Medulla oblongata (tissue), 1 donor: ENCODE measurements at regions not wholly inside any gene's neighbourhood (a gene's known extent, or its start where the extent isn't known, plus 50 kb on each side); places are given as distances from the start of the nearest gene placed in this dataset.
"Not testable (repeated sequence)": the region's sequence is repeated elsewhere in the genome, so short reads cannot be mapped to it uniquely, and the experiment has no call there.

ENCODE experiments used
- DNase-seq: peaks from one replicate; pipeline ENCODE4 v3.0.0-alpha.2; 2015; ENCODE audit errors: extremely low spot score

DNA sequence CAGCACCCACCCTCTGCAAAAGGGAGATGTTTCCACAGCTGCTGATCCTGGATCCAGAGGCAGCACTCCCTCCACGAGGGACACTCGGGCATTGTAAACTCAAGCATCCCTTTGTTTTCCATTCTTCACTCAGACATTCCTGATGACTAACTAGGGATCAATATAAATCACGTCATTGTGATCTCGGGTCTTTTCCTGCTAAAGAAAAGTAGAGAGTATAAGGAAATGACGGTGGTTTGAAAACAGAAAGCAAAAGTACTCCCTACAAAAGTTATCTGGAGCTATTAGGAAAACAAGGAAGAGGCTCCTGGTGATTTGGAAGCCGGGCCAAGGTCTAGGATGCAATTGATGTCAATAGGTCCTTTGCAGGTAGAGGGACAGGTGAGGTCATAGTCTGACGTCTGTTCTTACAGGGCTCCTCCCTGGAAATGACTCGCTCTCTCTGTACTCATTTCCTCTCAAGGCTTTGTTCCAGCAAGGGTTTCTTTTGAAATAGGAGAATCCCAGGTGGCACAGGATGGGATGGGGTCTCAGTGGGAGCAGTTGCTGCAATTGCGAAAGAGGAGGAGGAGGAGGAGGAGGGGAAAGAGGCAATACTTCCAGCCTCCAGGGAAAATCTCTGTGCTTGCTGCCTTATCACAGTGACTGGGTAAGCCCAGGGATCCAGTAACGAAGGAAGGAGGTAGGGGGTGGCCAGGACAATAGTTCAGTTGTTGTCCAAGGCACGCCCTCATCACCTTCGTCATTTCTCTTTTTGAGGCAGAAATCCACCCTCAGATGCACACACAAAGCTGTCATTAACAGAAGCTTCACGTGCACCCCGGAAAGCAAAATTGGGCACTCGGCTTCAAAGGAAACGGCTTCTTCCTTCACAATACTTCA, 222.8 kb downstream of the LY86 start:
- DNase-seq: peak; percentile 26

DNA sequence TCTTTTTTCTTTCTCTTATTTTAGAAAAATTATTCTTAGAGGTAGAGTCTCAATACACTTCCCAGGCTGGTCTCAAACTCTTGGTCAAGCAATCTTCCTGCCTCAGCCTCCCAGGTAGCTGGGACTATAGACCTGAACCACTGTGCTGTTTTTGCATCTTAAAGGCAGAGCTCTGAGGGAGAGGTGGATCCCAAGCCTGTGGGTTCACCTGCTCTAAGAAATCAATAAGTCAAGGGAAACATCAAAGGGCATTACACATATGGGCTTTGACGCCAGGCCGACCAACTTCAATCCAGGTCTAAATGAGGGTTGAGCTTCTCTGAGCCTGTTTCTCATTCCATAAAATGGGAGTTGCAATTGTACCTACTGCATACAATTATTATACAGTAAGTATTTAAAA, 223.9 kb downstream of the LY86 start:
- no peak for DNase-seq

DNA sequence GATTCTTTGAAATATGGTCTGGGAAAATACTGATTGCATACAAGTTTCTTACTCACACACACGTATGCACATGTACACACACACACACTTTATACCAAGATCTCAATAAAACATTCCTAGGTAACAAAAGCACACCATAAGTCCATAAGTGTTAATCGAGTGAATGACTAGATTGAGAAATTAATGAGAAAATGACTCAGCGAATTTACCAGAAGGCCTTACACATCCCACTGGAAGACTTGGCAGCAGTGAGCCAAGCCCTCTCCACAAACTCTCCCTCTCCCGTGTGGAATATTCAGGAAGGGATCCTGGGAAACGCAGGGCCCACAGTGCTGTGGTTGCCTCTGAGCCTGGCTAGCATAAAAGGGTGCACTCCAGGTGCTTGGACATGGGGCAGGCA, 227.2 kb downstream of the LY86 start:
- no peak for DNase-seq

DNA sequence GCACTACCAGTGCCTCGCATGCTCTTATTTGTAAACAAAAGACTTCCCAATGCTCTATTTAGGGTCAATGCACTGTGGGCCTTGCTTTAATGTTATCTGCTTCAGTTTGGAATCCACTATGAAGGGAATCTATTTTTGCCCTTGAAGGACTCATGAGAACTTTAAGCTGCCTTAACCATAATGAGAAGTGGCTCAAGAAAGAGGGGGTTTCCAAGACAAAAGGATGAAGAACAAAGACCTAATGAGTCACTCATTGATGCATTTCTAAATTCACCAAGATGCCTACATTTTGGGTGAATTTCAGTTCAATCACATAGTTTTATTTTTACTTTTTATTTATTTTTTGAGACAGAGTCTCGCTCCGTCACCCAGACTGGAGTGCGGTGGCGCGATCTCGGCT, 228.2 kb downstream of the LY86 start:
- no peak for DNase-seq

DNA sequence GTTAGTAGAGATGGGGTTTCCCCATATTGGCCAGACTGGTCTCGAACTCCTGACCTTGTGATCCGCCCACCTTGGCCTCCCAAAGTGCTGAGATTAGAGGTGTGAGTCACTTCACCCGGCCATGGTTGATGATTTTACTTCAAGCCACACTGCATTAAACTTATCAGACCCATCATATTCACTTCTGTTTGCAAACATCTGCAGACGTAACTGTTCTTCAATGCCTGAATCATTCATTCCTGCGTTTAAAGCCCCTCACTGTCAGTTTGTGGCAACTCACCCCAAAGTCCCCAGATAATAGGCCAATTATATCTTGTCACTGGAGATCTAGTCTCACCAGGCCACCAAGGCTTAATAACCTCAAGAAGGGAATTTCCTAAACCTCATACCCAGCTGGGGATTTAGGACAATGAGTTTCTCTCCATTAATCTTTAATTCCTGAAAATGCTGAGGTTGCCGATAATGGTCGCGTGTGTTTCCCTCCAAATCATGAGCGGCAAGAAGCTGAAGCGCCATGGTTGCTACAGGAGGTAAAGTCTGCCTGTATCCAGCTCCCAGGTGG, 229.6 kb downstream of the LY86 start:
- DNase-seq: no peak

DNA sequence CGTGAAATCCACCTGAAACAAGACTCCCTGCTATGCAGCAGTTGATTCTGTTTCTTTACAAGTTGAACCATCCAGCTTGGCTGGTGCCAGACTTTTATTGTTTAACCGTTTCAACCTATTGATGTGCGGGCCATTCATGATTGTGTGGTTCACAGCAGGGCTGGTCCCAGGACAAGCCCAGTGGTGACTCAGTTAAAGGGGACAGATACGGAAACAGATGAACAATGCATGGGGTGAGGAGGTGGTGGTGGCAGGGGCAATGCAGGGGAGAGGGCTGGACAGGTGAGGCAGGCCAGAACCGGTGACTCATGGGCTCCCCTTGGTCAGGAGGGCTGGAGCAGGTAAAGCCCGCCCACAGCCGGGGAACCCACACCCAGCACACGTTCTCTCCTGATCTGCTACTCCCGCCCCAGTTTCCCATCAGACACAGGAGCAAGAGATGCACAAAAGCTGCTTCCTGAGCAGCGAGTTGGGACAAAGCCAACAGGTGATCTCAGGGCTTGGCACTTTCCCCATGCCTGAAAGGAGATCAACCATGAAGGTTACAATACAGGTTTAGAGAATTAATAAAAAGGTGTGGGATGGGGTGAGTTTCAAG, 232.2 kb downstream of the LY86 start:
- DNase-seq: no peak

DNA sequence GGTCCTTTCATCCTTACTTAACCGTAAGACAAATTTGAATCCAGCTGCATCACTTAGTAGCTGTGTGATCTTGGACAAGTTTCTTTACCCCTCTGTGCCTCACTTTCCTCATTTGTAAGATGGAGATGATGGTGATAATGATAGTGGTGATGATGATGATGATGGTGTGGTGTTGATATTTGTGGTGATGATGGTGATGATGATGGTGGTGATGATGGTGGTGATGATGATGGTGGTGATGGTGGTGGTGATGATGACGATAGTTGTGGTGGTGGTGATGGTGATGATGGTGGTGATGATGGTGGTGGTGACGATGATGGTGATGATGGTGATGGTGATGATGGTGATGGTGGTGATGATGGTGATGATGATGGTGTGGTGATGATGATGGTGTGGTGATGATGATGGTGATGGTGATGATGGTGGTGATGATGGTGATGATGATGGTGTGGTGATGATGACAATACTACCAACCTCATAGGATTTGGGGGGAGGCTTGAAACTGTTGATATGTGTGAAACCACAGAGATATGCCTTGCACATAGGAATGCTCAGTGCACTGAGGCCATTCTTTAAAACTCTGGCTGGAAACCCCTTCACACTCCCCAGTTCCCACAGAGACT, 233.2 kb downstream of the LY86 start:
- no peak for DNase-seq

DNA sequence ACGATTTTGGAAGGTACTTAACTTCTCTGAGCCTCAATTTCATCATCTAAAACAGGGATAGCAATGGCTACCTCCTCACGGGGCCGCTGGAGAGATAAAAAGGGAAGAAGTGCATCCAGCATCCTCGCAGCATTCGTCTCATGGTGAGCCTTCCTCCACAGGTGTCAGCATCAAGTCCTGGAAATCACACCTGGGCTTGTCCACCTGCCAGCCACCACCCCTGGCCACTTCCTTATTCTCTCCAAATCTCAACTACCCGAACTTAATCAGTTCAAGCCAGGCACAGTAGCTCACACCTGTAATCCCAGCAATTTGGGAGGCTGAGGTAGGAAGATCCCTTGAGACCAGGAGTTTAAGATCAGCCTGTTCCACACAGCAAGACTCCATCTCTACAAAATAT, 234.5 kb downstream of the LY86 start:
- DNase-seq: no peak

DNA sequence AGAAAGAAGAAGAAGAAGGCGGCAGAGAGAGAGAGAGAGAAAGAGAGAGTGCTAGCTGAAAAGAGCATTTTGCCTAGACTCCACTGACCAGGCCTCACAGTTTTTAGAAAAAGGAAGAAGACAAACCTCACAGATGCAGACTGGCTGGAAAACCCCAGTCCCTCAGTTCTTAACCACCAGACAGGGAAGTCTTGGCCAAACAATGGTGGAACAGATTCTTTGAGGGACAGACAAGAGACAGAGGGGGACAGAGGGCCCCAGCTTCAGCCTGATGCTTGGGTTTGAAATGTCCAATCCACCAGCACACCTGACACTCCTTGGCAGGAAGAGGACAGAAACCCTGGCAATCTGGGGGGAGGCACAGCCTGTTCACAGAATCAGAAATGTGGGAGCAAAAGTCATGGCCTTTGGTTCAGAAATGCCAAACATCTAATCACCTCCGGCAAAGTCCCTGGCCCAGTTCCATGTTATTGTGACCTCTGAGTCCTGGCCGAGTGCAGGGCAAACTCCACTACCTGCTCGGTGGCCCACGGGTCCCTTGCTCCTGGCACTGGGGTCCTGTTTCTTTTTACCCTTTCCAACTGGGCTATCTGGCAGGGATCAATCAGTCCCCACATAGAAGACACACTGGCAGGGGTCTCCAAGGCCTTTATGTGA, 235.2 kb downstream of the LY86 start:
- DNase-seq: peak; percentile 63

DNA sequence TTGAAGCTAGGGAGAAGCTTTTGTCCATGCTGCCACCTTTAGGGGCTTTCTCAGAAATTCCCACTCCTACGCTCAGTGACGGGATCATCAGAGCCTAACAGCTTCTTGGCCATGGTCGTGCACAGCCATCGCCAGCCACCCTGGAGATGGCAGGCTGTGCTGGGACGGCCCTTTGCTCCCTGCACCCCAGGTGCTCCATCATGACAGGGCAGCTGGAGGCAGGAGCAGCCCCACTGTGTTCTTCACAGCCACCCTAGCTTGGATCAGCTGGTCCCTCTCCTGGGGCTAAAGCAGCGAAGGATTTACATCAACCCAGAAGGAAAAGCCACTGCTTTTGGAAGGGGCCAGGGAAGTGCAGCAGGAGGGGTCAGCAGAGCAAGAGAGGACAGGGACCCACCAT, 235.9 kb downstream of the LY86 start:
- DNase-seq: no peak

DNA sequence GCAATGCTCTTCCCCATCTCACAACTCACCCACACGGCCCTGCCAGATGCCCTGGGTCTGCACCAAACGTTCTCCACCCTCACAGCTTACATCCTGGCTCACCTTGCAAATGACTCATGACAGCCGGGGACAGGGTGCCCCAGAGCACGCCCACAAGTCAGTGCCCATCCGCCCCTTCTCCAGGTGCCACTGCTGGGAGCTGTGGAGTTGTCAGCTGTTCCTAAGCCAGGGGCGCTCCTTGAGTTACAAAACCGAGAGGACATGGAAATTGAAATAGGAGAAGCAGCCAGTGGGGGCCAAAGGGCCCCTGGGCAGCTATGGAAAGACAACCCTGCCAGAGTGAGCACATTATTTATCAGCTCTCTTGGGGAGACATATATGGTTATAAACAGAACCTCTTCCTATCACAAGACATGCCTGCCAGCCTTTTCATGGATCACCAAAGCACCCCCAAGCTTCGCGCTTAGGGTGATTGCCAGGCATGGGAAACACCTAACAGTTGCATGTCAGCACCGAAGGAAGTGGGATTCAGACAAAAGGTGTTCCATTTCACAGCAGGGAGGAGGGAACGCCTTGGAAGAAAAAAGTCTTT, 236.8 kb downstream of the LY86 start:
- DNase-seq: no peak

DNA sequence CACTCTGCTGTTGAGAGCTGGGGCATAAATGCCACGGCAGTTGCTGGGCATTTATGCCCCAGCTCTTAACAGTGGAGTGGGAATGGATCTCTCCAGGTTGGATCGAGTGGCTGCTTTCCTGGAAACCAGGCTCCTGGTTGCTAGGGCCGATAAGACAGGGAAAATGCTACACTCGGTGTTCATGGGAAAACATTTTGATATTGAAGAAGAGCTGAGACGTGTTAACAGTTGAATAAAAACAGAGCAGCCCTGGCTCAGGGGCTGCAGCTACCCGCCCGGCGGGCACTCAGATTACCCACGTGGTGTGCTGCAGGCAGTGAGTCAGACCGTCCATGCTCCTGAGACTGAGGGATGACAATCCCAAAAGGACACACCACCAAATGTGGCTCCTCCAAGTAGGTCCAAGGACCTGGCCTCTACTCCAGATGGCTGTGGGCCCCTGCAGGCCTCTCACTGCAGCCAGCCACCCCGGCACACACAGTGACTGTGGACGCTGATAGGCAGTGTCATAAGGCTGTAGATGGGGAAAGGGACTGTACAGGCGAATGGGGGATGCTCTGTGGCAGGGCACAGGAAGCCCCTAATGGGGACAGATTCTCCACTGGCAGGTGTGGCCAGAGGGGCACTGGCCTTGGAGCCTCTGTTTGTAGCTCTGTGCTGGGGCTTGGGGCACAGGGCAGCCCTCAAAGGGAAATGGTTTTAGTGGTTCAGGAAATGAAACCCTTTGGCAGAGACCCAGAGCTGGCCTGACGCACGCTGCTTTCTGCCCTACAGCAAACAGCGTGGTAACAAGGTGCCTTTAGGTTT, 237.8 kb downstream of the LY86 start:
- peak; percentile 72 for DNase-seq

DNA sequence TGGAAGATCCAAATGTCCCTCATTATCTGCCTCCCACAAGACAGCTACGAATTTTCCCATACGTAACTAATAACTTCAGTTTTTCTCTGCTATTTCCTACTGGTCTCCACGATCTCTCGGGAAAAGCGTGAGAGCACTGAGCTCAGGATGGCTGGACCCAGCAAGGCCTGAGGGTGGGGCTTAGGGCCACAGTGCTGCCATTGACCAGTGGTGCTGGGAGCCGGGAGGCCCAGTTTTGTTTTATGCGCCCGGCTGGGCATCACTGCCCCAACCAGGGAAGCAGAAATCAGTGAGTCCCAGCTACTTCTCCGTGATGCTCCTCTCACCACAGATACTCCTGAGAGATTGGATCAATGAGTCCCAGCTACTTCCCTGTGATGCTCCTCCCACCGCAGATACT, 238.4 kb downstream of the LY86 start:
- no peak for DNase-seq

DNA sequence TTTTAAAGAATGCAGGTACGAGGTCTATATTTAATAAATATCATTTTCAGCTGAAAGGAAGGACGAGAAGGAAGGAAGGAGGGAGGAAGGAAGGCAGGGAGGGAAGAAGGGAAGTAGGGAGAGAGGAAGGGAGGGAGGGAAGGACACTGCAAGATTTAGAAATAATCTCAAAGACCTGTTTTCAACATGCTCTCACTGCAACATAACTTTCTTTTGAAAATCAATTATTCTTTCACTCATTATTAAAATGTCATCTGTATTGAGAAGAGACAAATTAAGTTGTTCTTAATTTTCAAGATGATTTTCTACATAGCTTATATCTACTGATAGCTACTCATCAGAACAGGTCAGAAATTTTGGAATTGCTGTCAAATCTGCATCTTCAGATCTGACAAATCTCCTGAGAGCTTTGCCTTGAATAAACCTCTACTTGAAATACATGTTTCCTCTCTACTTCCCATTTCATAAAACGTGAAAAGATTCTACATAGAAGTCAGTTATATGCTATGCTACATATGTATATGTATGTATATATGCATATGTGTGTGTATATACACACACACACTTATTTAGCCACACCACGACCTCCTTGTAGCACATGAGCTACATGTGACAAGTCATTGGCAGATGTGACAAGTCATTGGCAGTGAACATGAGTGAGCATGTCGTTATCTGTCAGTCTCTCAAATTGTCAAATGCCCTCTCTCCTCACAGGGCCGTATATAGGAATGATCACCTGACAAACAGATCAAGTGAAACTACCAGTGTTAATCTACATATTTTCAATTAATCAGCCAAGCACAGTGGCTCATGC, 241.6 kb downstream of the LY86 start:
- no peak for DNase-seq

DNA sequence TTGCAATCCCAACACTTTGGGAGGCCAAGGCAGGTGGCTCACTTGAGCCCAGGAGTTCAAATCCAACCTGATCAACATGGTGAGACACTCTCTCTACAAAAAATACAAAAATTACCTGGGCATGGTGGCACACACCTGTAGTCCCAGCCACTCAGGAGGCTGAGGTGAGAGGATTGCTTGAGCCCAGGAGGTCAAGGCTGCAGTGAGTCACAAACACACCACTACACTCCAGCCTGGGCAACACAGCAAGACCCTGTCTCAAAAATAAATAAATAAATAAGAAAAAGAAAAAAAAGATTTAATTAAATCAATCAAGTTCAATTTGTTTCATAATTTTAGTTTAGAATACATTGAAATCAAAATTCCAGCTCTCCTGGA, 242.2 kb downstream of the LY86 start:
- not testable (repeated sequence) for DNase-seq

DNA sequence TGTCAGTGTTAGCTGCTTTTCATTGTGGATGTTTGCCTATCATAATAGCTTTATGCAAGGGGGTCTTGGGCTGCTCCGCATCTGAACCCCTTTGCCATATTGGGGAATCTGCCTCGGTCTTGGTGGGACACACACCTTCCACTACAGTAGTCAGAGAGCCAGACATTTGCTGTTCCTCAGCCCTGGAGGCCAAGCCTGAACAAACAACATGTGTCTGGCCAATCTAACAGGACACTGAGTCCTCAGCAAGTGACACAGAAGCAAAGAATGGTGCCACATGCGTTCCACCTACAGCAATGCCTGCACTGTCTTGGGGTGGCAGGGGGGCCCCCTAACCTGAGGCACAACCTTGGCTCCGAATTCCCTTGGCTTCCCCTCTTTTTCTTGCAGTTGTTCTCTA, 243.9 kb downstream of the LY86 start:
- no peak for DNase-seq

DNA sequence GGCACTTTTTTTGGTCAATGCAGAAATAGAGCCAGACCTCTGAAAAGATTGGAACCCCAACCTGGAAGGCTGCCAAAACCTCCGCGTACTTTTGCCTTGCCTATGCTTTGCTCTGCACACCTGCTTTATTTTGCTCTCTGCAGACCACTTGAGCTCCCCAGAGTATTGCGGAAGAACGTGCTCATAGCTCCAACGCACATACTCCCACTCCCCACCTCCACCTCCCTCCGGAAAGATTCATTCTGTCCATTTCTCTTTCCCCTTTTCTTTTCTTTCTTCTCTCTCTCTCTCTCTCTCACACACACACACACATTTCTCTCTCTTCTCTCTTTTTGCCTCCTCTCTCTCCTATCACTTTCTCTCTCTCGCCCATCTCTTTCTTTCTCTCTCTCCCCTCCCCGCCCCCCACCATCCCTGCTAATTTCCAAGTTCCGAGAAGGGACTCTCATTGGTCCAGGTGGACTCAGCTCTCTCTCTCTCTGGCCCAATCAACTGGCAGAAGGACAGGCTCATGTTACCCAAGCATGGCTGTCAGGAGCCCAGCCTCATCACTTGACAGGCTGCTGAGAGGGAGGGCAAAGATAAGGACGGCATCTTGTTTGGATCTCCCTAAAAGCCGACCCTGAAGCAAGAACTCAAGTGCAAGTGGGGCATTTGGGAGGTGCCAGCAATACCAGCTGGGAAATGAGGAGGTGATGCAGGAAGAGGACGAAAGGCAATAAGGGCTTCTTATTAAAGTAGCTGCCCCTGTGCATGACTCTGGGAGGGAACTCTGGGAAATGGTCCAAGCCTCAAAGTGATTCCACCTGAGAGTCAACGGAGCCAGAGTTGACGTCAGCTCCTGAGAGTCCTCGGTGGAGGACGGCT, 246.1 kb downstream of the LY86 start:
- peak; percentile 26 for DNase-seq

DNA sequence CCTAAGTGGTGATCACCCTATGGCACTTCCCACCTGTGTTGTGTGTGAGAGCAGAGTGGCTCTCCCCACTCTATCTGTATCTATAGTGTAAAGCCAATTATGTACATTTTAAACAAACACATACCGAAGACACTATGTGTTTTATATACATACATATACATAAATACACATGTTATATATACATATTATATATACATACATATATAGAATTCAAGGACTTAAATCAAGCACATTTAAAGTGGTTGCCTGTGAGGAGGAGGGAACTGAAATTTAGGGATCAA, 246.6 kb downstream of the LY86 start:
- DNase-seq: no peak

DNA sequence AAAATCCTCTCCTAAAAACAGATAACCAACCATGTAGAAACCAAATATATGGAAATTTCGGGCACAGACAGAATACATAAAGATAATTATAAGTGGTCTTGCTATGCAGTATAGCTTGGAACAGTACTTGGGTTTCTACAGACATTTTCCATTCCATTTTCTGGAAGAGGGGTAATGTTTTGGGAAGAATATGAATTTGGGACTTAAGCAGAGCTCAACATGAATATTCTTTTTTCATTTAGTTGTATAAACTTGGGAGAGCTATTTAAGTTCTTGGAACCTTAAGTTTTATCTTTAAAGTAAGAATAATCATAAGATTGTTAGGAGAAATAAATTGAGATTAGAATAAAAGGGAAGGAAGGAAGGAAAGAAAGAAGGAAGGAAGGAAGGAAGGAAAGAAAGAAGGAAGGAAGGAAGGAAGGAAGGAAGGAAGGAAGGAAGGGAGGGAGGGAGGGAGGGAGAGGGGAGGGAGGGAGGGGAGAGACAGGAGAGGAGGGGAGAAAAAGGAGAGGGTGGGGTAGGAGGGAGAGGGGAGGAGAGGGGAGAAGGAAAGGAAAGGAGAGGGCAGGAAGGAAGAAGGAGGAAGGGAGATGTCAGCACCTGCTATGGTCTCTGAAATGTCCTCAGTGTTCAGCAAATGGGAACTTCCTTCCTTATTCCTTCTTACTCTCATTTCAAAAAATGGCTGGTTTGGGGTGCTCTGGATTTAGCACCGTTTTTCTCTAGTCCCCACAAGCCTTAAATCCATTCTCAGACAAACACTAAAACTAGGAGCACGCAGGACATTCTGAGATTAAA, 248.3 kb downstream of the LY86 start:
- DNase-seq: no peak
